ENCODE measurements at regions not wholly inside any gene's neighbourhood (a gene's known extent, or its start where the extent isn't known, plus 50 kb on each side); places are given as distances from the start of the nearest gene placed in this dataset.

DNA sequence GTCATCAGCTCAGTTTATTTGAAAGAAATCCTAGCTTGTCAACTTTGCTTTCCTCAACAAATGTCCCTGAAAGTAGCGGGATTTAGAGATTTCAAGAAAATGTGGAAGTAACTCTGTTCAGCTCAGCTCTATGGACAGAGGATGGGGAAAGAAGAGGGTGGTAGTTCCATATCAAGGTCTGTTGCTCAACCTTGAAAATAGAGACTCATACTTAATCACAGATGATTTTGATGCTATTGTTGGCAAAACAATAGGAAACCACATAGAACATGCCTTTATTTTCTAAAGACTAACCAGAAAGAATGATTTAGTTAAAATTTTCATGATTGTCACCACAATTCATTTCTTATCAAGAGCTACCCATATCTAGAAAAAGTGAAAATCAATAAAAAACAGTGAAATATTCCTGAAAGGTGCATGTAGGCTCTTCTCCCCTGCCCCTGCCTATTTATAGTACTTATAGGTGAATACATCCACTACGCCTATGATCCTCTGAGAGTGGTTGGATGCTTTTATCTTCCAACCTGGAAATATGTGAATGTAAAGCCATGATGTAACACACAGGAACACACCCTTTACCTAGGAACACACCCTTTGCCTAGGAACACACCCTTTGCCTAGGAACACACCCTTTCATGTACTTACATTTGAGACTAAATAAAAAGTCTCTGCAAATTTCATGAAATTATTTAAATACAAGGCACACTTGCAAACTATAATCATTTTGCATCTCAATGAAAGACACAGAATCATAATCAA is 65.8 kb downstream of the ETAA1 start:
- no peak for DNase-seq (ENCODE audit: low read depth in 2 of 2)

DNA sequence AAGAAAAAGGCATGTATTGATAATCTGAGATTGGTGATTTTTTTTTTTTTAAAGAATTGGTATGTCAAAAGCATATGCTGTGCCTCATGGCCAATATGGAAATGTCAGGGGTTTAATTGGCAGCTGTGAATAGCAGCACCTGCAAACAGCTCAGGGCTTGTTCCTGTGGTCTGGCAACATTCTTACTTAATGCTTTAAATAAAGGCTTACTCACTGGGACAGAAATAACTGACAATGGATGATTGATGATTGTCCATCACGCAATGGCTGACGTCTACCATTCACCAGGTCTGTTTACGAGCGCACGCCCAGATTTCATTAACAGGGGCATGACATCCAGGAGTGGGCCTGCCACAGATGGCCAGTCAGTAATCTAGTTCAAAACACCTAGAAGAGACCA is 66.7 kb downstream of the ETAA1 start:
- DNase-seq (ENCODE audit: low read depth in 2 of 2): no peak

DNA sequence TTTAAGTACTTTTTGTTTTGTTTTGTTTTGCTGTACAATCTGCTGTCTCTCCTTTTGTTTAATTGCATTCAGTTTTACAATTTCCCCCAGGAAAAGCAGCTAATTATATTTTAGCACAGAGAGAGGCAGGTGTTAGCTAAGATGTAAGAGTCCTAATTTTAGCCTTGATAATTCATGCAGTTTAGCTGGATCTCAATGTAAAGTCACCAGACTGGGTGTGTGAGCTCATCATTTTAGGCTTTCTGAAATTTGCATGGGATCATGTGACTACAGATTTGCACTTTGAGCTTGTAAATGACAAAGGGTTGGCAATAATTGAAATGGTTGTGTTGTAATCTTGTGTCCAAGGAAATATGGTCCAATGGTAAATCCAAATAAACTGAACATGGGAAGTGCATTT is 68.5 kb downstream of the ETAA1 start:
- no peak for DNase-seq (ENCODE audit: low read depth in 2 of 2)

DNA sequence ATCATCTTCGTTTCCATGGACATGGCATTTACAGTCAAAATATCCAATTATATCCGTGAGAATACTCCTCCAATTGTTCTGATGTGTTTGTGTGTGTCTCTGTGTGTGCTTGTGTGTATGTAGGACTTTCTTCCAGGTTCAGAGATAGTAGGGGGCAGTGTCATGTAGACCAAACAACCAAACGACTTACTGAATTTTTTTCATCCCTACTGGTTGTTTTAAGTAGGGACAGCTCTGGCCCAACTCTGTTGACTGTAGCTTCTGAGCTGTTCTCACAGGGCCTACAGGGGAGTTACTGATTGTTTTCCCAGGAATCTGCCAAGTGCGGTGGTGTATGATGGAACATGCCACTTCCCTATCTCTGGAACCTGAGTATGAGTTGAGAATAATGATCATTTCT is 69.6 kb downstream of the ETAA1 start:
- no peak for DNase-seq (ENCODE audit: low read depth in 2 of 2)

DNA sequence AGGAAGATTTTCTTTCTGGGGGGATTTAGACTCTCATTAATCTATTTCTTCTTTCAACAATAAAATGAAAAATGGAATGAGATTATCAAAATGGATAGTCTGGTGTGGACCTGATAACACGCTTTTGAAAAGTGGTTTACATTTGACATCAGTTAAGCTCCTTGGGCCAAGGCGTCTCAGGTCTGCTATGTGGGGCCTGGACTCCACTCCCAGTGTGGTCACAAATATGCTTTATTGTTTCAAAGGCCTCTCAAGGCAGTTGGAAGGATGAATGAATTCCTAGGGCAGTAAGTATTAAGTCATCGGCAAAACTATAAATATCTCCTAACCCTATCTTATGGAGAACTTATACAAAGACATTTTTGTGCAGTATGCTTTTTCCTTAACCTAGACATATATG is 74.5 kb downstream of the ETAA1 start:
- DNase-seq (ENCODE audit: low read depth in 2 of 2): no peak

DNA sequence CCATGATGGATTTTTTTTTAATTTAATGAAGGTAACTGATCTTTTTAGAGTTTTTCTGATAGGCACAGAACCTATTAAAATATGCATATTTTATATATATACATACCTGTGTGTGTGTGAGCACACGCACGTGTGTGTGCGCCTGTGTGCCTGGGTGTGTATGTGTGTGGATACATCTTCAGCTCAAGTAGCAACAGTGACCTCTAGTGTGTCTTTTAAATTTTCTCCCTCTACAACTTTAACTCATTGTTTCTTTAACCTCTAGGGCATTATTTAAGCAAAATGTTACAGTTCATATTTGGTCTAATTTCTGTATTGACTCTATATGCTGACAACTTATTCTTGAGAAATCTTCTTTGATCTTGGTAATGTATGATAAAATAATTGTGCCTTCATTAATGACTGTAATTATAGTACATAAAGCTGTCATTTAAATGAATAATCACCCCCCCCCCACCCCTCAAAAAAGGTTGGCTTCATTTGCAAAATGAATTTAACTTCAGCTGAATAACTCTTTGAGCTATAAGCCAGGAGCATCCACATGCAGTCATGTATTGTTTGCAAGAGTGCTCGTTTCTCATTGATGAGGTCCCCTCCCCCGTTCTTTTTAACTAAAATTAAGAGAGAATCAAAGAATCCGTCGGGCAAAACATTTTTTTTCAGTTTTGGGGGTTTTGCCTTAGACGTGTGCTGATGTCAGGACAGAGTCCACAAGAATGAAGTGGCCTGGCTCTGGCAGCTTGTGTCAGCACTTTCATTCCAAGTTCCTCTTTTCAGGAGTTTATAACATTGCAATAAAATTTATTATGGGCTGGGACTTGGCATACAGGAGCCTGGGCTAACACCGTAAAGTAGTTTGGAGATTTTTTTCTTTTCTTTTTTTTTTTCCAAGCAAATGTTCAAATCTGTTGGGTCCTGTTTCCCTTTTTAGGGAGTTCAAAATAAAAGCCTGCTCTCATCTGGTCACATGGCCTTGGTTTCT is 80.0 kb downstream of the ETAA1 start:
- no peak for DNase-seq (ENCODE audit: low read depth in 2 of 2)

DNA sequence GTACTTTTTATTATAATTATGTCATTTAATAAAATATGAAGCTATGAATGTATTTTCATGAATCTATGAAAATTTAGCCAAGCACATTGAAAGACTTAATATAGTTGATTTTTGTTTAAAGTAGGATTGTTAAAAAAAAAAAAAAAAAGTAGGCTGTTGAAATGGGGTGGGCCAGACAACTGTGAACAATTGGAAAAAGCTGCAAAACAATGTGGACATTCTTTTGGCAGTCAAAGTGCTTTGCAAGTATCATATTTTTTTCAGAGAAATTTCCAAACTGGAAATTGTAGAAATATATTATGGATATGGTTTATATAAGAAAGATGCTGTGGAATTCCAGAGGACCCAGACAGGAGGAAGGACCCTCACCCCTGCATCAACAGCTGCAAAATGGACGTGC is 82.1 kb downstream of the ETAA1 start:
- DNase-seq (ENCODE audit: low read depth in 2 of 2): no peak

DNA sequence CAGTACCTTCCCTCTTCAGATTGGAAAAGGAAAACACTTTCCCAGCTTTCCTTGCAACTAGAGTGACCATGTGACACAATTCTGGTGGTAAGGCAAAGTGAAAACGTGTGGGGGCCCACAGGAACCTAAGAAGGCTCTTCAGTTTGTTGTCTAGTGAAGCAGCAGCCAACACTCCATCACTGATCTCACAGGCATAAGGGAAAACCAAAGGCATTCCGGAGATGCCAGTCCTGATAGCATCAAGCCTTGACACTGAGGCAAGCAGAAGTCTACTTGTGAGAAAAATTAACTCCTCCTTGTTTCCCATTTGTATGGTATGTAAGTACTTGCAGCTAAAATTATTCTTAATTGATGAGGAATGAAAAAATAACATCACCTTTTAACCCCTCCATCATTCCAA is 88.3 kb downstream of the ETAA1 start:
- DNase-seq (ENCODE audit: low read depth in 2 of 2): no peak

DNA sequence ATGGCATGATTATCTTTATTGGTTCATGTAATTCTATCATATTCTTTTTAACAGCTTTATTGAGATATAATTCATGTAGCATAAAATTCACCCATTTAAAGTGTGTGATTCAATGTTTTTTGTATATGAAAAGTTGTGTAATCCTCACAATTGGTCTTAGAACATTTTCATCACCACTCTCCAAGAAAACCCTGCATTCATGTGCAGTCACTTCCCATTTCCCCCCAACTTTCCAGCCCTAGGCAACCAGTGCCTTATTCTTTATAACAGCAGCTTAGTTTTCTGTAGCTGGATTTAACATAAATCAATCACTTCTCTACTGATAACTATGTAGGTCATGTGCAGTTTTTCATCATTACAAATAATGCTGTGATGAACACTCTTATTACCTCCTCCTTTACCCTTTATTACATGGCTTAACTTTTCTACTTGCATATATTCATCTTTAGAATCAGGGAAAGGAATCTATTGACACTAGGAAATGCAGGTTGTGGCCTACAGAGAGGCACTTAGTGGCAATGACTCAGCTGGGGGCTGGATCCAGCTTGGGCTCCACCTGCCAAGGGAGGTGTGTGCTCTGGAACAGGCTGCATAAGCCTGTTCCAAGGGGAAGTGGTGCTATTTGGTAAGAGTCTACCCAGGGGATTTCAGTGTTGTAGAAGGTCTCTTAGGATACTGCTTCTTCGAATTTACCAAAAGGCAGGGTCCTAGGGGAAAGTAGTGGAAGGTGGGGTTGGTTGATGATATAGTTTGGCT is 89.1 kb downstream of the ETAA1 start:
- no peak for DNase-seq (ENCODE audit: low read depth in 2 of 2)

DNA sequence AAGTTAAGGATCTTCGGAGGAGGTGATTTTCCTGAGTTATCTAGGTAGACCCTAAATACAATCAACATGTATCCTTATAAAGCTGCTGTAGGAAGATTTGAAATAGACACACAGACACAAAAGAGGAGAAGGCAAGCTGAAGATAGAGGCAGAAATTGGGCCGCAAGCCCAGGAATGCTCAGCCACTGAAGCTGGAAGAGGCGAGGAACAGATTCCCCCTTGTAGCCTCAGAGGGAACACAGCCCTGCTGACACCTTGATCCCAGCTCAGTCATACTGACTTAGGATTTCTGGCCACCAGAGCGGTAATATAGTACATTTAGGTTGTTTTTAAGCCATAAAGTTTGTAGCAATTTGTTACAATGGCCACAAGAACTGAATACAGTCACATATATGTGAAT is 90.9 kb downstream of the ETAA1 start:
- no peak for DNase-seq (ENCODE audit: low read depth in 2 of 2)

DNA sequence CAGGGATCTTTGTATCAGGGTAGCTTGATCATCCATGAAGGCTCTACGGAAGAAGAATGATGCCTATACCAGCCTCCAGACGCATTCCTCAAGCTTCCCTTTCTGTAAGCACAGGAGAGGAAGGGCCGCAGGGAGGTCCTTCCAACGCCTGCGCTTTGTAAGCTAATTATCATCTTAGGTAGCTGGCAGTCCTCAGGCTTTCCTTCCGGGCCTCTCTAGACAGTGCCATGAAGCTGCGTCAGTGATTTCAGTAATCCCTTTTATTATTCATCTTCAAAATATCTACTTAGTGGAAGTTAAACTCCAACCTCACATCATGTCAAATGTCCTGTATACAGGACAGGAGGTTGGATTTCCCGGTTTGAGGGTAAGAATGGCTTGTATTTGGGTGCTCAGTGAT is 92.3 kb downstream of the ETAA1 start:
- no peak for DNase-seq (ENCODE audit: low read depth in 2 of 2)

DNA sequence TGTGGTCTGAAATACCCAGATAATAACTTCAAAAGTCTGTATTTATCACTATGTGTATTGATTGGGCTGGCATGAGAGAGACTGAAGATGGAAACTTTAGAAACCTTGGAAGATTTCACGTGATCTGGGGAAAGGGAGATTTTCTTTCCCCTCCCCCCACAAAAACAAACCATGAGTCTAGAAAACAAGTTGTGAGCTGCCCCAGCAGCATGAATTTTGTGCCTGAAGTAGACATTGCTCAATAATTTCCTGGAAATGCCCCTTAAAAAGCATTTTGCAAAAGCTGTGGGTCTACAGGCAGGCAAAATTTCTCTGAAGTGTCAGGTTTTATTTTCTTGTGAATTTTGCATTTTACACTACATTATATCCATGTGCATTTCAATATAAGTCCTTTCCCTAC is 101.8 kb downstream of the ETAA1 start:
- DNase-seq (ENCODE audit: low read depth in 2 of 2): no peak

DNA sequence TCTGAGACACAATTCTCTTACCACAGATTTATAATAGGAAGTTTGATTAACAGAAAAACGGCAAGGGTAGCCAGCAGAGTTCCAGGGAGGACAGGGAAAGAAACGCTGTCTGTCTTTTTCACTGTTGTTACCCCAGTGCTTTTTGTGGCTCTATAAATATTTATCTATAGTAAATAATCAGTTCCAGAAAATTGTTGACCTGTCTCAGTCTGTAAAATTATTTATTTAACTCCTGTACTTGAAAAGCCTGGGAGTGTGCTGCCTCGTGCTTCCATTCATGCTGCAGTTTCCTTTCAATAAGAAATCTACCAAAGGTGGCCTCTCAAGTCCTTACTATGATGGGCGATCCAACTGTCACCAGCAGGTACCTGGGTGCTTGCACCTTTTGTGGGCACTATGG is 102.9 kb downstream of the ETAA1 start:
- DNase-seq (ENCODE audit: low read depth in 2 of 2): no peak

DNA sequence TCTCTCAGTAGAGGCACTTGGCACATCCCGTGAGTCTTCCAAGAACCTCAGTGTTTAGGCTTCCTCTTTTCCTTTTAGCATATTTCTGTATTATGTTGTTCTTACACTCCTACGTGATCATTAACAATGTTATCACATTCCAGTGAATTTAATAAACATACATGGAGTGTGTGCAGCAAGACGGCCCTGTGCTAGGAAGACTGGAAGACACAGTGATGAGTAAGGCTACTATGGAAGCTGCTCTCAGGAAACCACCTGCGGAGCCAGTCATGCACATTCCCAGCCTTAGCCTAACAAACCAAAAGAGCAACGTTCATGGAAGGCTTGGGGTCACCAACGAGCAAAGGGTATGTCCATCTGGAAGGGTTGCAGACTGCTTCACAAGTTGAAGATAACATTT is 103.4 kb downstream of the ETAA1 start:
- DNase-seq (ENCODE audit: low read depth in 2 of 2): no peak

DNA sequence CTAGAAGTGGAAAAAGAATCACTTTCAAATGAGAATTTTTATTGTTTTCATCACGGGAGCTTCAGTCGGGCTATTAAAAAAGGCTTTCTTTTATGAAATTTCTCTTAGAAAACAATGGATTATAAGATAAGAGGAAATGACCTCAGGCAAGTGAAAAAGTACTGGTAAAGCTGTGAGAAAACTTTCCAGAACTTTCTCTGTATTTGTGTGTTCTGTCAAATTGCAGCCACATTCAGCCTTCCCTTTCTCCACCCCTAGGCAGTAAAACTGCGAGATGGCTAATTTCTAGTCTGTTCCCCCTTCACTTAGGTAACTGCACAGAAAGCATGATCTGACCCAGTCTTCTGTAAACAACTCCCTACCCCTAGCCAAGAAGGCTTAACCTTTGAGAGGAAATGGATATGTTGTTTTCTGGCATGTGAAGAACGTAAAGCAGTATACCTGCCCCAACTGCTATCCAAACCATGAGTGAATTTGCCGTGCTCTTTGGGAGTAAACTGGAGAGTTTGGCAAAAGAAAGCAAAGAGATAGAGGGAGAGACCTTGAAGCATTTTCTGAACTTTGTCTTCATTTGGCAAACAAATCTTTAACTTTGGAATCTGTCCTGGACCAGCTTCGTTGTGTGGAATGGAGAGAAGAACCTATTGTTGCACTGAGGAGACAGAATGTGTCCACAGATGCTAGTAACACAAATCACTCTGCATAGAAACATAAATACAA is 105.4 kb downstream of the ETAA1 start:
- DNase-seq (ENCODE audit: low read depth in 2 of 2): no peak

DNA sequence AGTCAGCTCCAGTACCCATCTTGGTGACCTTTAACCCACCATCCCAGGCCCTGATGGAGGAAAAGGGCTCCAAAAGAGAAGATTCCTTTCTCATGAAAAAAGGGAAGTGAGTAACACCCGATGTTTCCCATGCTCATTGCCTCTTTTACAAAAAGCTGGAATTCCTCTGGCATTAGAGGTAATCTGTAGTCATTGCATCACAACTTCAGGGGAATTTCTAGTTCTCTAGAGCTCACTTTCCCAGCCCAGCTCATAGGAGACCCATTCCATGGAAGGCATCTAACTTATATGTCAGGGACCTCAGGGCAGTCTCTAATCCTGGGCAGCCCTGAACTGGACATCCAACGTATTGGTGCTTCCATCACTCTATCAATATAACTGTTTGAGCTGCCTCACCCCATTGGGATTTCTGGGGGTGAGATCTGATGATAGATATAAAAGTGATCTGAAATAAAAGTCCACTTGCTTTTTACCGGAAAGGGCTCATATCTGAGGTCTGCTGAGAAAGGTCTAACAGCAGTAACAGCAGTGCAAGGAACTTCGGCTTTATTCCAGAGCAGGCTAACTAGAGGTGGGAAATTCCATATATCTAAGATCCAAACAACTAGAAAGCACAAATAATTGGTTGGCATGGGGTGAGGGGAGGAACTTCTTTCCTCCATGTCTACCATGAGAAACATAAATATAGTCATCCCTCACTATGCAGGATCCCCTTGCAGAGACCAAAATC is 106.1 kb downstream of the ETAA1 start:
- DNase-seq (ENCODE audit: low read depth in 2 of 2): no peak

DNA sequence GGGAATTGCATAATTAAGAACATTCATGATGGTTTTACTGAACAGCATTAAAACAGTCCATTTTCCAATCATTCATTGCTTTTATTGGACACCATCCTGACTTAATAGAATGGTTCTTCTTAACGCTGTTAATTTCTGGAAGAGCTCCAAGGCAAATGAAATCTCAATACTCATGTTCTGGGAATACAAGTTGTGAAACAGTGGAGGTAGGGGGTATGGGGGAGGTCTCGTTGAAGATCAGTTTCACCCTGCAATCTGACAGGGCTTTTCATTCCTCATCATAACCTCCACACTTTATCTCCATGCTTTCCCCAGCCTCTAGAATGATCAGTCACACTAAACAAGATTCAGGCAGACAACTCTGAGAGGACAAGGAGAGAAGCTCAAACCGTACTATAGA is 113.6 kb downstream of the ETAA1 start:
- DNase-seq (ENCODE audit: low read depth in 2 of 2): no peak

DNA sequence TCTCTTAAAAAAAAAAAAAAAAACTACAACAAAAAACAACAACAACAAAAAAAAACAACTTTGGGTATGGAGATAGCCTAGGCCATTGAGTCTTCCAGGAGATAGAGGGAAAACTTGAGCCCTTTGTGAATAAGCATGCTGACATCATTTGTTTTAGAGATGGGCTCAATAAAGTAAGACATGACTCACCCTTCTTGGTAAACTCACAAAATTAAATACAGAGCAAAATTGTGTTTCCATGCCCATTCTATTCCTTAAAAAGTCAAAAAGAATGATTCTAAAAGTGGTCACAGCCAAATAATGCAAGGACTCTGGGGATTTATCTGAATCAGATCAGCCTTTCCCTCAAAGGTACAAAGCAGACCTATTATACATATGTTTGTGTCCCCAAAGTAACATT is 117.4 kb downstream of the ETAA1 start:
- no peak for DNase-seq (ENCODE audit: low read depth in 2 of 2)

DNA sequence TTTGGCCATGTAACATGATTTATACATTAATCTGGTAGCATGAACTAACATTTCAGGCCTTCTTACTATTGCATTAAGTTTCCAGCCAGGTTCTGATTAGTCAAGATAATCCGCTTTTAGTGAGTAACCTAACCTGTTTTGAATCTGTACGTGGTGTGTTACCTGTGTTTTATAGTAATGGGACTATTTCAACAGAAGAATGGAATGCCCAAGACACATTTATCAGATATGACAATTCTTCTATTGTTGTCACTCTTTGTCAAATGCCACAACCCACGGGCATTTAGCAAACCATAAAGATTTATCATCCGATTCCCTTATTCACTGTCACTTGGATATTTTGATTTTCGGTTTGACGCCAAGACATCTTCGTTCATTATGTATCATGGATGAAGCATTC is 117.9 kb downstream of the ETAA1 start:
- no peak for DNase-seq (ENCODE audit: low read depth in 2 of 2)

DNA sequence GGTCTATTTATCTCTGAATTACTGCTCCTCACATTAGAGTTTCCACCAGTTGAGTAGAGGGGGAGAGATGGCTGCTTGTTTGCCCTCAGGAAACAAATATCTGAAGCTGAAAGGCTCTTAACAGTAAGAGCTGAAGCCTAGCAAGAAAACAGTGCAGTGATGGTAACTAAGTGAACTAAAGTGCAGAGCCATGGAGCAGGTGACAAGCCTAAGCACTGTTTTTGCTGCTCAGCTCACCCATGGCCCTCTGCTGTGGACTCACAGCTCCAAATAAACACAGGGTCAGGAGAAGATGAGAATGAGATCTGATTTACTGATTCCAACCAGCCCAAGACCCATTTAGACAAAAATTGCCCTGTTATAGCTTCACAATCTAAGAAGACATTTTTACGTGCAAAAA is 118.4 kb downstream of the ETAA1 start:
- no peak for DNase-seq (ENCODE audit: low read depth in 2 of 2)

DNA sequence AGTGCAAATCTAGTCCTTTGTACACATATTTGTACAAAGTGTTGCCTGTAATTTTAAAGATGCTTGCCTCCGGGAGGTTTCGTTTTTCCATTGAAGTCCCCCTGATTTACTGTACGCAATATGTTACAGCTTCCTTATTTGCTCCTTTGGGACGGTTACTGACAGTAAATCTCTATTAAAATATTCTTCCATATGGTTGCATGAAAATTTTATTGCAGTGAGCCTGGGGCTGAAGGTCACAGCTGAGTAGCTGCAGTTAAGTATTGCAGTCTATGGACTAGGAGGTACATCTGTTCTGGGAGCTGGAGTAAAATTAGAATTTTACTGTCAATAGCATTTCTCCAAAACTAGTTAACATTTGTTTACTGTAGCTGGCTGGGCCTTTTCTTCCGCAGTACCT is 119.2 kb downstream of the ETAA1 start:
- DNase-seq (ENCODE audit: low read depth in 2 of 2): no peak

All from stimulated activated CD4-positive, alpha-beta T cell treated with anti-CD3 and anti-CD28 coated beads, Interleukin-12 subunit alpha, Interleukin-12 subunit beta, amount 100 ng/mL, for 24 hours (primary cell).